NT2/D1 (cell line): ENCODE measurements at regions not wholly inside any gene's neighbourhood (a gene's known extent, or its start where the extent isn't known, plus 50 kb on each side); places are given as distances from the start of the nearest gene placed in this dataset.

Source experiments
- SUZ12 ChIP-seq: IDR thresholded peaks from 2 replicates; pipeline ENCODE4 v1.6.1; 2011; ENCODE audit not compliant: insufficient read length, insufficient read depth; ENCODE audit errors: extremely low read depth
- YY1 ChIP-seq: IDR thresholded peaks from 2 replicates; pipeline ENCODE4 v1.6.1; 2011; ENCODE audit not compliant: insufficient read length, insufficient read depth
- ZNF274 ChIP-seq: IDR thresholded peaks from 2 replicates; pipeline ENCODE4 v1.6.1; 2011; ENCODE audit warnings: mild to moderate bottlenecking, low read depth, low read length

DNA sequence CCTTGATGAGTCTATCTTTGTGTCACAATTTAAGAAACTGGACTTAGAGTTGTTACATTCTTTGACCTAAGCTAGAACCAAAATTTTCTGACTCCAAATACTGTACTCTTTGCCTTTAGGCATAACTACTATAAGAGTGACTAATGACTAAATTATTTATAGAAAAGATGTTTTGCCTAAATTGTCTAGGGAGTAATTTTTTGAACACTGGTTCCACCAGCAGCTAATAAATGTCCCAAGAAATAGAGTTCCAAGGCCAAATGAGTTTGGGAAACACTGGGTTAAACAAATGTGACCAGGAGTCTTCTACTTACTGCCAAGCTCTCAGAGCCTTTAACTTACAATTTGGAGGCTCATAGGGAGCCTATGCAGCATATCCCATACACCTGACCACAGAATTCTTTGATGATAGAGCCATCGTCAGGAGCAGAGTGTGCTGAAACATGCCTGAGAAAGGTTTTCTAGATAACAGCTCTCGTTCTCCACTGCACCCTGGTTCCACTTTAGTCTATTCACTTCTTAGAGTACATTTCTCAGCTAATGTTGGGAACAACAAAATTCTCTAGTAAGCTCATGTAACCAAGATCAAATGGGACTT is 215.9 kb upstream of the HMGA2 start:
- TF ChIP-seq ZNF274: no peak
- TF ChIP-seq SUZ12: no peak
- no peak for TF ChIP-seq YY1
